ENCODE measurements at regions not wholly inside any gene's neighbourhood (a gene's known extent, or its start where the extent isn't known, plus 50 kb on each side); places are given as distances from the start of the nearest gene placed in this dataset.

- DNase-seq (ENCODE audit: low read depth in 2 of 2), result no peak
Observed at GRCh38 chr2:5067816-5068215, 624.4 kb upstream of the SOX11 start.

DNA sequence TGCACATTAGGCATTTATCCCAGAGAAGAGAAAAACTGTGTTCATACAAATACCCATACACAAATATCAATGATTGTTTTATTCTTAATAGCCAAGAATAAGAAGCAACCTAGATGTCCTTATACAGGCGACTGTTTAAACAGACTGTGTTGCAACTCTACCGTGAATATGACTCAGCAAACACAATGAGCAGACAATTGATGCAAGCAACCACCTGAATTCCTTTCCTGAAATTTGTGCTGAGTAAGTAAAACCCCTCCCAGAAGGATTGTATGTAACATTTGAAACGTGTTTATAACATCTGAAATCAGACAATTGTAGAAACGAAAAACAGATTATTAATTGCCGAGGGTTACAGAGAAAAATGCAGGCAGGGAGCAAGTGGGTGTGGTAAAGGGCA lies 621.9 kb upstream of the SOX11 start:
- DNase-seq (ENCODE audit: low read depth in 2 of 2), result no peak

- no peak for DNase-seq (ENCODE audit: low read depth in 2 of 2)
Observed at GRCh38 chr2:5074733-5075132, 617.5 kb upstream of the SOX11 start.

DNA sequence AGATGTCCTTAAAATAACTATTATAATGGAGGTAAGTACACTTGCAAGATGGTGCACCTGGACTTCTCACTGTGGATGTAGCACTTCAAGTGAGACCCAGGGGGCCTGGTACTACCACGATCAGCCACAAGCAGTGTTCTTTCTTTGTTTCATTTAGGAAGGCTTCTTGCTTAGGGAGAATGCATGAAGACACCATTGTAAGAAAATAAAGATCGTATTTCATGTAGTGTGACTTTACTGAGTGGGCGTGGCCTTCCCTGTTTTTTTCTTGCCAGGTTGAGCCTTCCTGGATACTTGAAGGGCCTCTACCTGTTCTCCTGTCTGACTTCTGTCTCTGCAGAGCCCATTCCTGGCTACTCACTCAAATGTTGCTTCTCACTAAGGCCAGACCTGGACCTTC lies 615.6 kb upstream of the SOX11 start:
- no peak for DNase-seq (ENCODE audit: low read depth in 2 of 2)

GRCh38 chr2:5077479-5078089 lies 614.6 kb upstream of the SOX11 start:
- no peak for DNase-seq (ENCODE audit: low read depth in 2 of 2)

GRCh38 chr2:5083402-5083801 lies 608.8 kb upstream of the SOX11 start:
- DNase-seq (ENCODE audit: low read depth in 2 of 2), result no peak

DNA sequence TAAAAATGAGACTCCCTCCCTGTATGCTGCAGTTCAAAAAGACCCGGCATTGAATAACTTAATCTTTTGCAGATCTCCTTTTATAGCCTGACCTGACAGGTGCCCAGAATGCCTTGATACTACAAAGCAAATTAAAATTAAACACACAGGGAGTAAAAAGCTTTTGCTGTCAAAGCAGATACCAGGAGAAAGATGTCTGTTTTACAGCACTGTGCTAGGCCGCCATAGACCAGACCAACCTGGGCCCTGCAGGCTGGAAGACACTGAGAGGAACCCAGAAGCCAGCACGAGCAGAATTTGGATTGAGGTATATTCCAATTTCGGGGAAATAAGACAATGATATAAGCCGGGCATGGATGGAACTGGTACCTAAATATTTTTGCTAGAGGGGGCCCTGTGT lies 602.8 kb upstream of the SOX11 start:
- DNase-seq (ENCODE audit: low read depth in 2 of 2), result no peak

DNA sequence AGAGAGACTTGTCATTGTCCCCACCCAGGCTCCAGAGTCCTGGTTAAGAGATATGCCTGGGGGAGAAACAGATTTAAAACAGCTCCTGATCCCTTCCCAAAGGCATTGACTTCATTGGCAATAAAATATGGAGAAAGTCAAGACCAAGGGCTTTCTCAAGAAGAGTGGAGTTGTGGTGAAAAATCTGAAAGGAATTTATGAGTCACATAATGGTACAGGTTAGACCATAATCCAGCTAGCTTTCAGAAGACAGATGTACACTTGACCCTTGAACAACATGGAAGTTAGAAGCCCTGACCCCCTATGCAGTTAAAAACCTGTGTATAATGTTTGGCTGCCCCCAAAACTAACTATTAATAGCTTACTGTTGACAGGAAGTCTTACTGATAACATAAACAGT lies 599.1 kb upstream of the SOX11 start:
- no peak for DNase-seq (ENCODE audit: low read depth in 2 of 2)

- DNase-seq (ENCODE audit: low read depth in 2 of 2), result no peak
Observed at GRCh38 chr2:5093518-5093917, 598.7 kb upstream of the SOX11 start.

- no peak for DNase-seq (ENCODE audit: low read depth in 2 of 2)
Observed at GRCh38 chr2:5094192-5094591, 598.0 kb upstream of the SOX11 start.

DNA sequence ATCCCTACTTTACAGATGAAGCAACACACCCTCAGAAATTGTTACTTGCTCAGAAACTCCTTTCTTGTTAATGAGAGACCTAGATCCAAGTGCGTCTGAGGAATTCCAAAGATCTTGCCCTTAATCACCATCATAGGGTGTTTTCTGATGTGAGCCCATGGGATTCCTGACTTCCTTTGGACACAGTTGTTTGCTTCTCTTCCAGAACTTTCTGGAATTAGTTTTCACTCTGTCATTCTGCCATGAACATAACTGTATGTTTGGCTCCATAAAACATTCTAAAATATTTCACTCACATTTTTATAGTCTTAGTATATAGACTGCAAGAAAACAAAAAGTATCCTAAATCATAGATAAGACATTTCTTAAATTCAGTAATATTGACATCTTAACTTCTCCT lies 593.9 kb upstream of the SOX11 start:
- DNase-seq (ENCODE audit: low read depth in 2 of 2), result no peak

GRCh38 chr2:5102823-5103222 lies 589.4 kb upstream of the SOX11 start:
- no peak for DNase-seq (ENCODE audit: low read depth in 2 of 2)

DNA sequence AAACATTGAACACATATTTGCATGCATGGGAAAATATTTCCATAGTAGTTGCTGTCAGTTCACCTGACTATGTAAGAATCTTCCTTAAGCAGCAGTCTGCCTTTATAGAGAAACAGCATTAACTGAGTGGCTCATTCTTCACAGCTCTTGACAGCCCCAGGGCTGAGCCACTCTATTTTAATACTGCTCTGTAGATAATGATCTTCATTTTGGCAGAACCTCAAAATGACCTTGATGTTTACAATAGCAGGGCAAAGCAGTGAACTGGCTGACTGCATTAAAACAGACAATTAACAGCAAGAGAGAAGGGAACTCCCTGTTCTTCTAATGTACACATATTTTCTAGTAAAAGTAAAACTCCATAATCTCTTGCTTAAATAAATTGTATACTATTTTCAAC lies 580.6 kb upstream of the SOX11 start:
- no peak for DNase-seq (ENCODE audit: low read depth in 2 of 2)

DNA sequence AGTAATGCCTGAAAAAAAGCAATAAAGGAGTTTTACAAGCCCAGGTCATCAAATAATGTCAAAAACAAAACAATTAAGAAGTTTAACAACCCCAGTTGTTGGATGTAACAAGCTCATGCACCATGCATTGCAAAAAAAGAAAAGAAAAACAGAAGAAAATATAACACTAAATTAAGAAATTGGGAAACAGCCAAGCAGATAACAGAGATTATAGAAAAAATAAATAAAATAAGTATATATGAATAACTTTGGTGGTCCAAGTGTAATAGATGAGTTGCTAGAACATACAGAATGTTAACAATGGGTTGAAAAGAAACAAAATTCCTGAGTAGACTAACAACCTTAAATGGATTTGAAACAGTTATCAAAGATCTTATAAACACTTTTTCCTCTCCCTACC lies 573.1 kb upstream of the SOX11 start:
- no peak for DNase-seq (ENCODE audit: low read depth in 2 of 2)

DNA sequence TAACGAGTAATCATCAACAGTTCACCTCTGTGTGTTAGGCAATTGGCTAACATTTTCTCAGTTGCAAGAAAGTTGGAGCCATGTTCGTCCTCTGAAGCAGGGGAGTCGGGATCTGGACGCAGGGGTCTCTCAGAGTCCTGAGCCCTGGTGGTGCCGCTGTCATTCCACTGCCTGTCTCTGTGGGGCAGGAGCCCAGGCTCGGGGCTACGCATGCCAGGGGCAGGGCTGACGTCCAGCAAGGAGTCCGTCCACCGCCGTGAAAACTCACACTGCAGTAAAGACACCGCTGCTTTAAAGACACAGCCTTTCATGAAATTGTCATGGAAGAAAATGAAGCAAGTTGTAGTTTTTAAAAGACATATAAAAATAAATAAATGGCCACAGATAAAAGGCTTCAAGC lies 571.1 kb upstream of the SOX11 start:
- DNase-seq (ENCODE audit: low read depth in 2 of 2), result no peak

- no peak for DNase-seq (ENCODE audit: low read depth in 2 of 2)
Observed at GRCh38 chr2:5121642-5122041, 570.5 kb upstream of the SOX11 start.

DNA sequence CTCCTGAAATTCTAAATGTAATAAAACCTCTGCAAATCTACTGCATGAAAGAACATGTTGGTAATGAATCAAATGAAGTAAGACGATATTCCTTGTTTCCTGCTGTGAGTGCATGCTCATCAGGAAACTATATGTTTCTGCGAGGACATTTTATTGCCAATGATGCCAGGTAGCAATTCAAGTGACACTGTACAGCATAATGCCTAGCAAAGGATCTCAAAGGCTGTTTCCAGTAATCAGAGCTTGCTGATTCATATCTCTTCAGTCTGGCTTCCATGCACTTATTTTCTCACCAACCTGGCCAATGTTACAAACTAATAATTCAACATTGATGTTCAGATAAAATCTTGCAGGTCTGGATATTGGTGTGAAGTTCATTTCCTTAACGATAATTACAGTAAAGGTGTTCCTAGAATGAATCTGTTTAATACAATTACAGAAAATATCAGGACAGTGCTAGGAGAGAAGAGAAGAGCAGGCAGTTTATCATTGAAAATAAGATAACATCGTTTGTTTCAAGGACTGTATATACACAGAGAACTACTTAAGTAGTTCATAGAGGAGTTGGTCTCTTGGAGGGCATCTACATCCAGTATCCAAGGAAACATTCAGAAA lies 568.5 kb upstream of the SOX11 start:
- no peak for DNase-seq (ENCODE audit: low read depth in 2 of 2)

DNA sequence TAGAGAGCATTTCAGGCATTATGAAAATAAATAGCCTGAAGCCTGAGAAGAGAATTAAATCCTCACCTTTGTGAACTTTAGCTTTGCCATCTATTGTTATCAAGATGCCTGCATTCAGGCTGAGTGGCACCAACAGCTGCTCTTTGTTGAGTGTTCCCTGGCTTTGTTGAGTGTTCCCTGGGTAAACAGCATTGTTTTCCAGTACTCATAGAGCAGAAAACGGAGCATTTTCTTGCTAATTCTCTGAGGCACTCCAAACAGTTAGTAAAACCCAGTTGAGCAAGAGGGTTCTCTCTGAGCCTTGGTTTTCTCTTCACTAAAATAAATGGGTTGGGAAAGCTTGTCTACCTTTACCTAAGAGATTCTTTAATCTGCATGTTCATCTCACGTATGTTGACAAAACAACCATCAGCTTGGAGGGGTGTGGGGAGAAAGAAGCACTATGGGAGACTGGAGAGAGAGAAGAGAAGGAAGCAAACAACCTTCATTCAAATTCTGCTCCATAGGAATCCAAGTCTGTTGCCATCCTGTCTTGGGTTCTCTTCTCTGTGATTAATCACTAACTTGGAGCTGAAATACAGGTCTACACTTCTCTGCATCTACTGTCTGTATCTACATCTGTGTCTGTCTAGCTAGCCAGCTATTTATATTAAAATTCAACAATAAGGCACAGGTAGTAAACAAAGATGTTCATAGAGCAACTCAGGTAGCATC lies 567.0 kb upstream of the SOX11 start:
- no peak for DNase-seq (ENCODE audit: low read depth in 2 of 2)

- DNase-seq (ENCODE audit: low read depth in 2 of 2), result no peak
Observed at GRCh38 chr2:5132281-5132680, 559.9 kb upstream of the SOX11 start.

GRCh38 chr2:5140347-5140746 lies 551.8 kb upstream of the SOX11 start:
- DNase-seq (ENCODE audit: low read depth in 2 of 2), result no peak

DNA sequence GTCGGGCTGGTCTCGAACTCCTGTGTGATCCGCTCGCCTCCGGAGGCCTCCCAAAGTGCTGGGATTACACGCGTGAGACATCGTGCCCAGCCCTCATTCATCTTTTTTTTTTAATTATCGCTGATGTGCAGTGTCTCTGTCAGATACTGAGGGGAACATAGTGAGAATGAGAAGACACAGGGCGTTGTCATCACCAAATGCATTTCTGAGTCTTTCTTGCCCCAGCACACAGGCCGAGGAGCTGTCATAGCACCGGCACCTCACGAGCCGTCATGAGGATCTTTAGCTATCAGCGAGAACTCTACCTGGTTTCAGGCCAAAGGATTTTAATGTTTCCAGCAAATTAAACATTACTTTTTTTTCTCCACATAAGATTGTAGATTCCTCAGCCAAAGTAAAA lies 548.0 kb upstream of the SOX11 start:
- DNase-seq (ENCODE audit: low read depth in 2 of 2), result no peak

DNA sequence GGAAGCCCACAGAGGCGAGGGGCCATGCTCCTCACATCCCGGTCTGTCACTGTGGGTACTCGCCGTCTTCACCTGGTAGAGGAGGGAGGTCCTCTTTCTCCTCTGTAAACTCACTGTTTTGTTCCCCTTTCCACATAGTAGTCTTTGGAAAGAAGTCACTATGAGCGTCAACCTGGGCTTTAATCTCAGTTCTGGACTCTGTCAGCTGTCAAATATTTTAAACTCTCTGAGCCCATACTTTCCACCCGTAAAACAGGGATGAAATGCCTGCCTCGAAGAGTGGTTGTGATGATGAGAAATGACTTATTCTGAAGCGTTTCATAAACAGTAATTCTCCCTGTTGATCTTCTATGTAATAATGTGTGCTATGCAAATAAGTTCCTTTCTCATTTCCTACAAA lies 547.1 kb upstream of the SOX11 start:
- DNase-seq (ENCODE audit: low read depth in 2 of 2), result no peak

- no peak for DNase-seq (ENCODE audit: low read depth in 2 of 2)
Observed at GRCh38 chr2:5145801-5146200, 546.4 kb upstream of the SOX11 start.

Measured in activated CD4-positive, alpha-beta T cell treated with anti-CD3 and anti-CD28 coated beads for 24 hours (primary cell).